ENCODE measurements at regions not wholly inside any gene's neighbourhood (a gene's known extent, or its start where the extent isn't known, plus 50 kb on each side); places are given as distances from the start of the nearest gene placed in this dataset.

- TF ChIP-seq CTCF (IDR thresholded peaks at IDR 0.05; ENCODE audit: low read depth, low read length, poor library complexity, severe bottlenecking) (no peak), EZH2phosphoT487 (IDR thresholded peaks at IDR 0.05; ENCODE audit: borderline replicate concordance, low read length) (no peak)
Observed at GRCh38 chr6:97995158-97995557, 712.1 kb upstream of the MMS22L start.
